GM12874 (cell line): ENCODE measurements at regions not wholly inside any gene's neighbourhood (a gene's known extent, or its start where the extent isn't known, plus 50 kb on each side); places are given as distances from the start of the nearest gene placed in this dataset.

Experiments
- TF ChIP-seq, protein P1 (sequence below): IDR thresholded peaks from 2 replicates; pipeline ENCODE4 v1.5.1; 2011; ENCODE audit warnings: low read depth, mild to moderate bottlenecking, control low read depth, low read length, moderate library complexity; ENCODE audit not compliant: insufficient read depth

DNA sequence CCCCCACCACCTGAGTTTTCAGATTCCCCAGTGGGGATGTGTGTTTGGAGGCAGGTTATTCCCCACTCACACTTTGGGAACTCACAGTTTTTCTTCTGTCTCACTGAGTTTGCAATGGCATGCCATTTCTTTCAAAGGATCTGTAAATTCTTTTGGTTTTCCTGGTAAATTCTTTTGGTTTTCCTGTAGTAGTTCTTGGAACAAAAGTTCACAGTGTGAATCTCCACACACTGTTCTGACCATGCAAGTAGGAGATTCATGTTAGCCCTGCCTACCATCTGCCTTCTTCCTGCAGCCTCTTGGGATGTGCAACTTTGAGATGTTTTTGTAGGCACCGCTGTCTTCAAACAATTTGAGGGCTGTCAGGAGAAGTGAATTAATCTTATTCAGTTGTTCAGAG is 165.6 kb upstream of the OGFRL1 start:
- TF ChIP-seq, protein P1, sequence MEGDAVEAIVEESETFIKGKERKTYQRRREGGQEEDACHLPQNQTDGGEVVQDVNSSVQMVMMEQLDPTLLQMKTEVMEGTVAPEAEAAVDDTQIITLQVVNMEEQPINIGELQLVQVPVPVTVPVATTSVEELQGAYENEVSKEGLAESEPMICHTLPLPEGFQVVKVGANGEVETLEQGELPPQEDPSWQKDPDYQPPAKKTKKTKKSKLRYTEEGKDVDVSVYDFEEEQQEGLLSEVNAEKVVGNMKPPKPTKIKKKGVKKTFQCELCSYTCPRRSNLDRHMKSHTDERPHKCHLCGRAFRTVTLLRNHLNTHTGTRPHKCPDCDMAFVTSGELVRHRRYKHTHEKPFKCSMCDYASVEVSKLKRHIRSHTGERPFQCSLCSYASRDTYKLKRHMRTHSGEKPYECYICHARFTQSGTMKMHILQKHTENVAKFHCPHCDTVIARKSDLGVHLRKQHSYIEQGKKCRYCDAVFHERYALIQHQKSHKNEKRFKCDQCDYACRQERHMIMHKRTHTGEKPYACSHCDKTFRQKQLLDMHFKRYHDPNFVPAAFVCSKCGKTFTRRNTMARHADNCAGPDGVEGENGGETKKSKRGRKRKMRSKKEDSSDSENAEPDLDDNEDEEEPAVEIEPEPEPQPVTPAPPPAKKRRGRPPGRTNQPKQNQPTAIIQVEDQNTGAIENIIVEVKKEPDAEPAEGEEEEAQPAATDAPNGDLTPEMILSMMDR, result no peak

DNA sequence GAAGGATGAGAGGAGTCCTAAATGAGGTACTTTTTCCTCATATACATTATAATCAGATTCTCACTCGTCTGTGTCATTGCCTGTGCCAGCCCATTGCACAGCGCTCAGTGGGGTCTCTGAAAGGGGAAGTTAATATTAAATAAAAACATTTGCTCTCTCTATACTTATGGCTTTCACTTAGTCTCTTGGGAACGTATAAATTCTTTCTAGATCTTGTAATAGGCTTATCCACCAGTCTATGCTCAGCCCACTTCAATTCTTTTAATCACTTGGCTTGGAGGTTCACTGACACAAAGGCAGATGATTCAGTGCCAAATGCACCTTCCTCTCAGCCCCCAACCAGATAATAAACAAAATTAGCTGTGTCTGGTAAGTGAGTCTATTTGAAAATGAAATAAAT is 164.3 kb upstream of the OGFRL1 start:
- TF ChIP-seq, protein P1, result no peak

DNA sequence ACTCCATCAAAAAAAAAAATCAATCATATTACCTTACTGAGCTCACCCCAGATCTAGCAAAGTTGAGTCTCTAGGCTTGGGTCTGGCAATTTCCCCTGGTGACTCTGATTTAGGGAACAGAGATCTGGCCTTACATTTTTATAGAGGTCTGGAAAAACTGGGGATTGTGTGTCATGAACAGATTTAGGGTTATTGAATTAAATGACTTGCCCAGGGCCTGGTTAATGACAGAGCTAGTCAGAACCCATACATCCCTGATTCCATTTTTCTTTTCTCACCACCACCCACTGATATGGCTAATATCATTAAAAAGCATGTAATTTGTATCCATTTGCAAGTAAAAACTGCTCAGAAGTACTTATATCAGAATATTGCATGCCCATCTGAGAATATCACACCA is 163.4 kb upstream of the OGFRL1 start:
- TF ChIP-seq, protein P1, result no peak

DNA sequence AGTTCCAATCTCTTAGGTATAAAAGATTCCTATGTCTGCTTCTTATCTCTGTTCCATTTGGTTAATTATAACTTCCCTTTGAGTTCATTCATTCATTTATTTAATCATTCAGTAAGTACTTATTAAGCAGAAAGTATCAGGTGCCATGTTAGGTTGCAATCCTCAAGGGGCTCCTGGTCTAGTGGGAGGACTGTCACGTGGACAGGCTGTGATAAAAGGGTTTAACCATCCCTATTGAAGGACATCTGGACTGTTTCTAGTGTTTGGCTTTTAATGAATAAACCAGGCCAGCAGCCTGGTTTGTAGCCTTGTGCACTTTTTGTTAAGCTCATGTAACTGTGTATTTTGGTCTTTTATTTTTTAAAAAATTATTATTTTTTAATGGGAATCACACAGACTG is 162.1 kb upstream of the OGFRL1 start:
- TF ChIP-seq, protein P1, result no peak

DNA sequence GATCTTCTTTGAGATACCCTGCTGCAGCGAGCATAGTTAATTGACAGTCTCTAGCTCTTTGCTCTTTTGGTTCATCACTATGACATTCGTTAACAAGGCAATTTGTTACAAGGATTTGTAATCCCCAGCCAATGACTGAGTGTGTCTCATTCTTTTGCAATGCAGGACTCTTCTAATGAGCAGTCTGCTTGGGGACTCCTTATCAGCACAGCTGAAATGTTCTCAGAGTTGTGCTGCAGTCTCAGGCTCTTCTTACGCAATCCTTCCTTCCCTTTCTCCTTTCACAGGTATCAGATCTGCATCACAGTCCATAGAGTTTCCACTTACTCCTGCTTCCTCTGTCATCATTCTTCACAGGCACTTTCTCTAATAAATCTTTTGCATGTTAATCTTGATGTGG is 161.2 kb upstream of the OGFRL1 start:
- TF ChIP-seq, protein P1, result no peak

DNA sequence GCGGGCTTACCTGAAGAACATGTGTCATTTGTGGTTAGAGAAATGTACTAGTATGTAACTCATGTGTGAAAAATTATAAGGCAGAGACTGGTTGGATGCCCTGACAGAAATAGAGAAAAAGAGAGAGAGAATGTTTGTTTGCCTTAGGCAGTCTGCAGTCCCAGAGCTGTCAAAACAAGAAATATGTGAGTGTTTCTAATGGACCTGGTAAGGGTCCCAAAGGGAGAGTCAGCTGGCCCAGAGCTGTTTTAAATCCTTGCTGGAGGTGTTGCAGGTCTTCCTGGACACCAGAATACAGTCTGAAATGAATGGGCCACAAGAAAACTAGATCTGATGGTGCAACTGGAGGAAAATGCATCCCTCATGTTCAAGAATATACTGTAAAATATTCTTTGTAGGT is 158.3 kb upstream of the OGFRL1 start:
- TF ChIP-seq, protein P1, result no peak

DNA sequence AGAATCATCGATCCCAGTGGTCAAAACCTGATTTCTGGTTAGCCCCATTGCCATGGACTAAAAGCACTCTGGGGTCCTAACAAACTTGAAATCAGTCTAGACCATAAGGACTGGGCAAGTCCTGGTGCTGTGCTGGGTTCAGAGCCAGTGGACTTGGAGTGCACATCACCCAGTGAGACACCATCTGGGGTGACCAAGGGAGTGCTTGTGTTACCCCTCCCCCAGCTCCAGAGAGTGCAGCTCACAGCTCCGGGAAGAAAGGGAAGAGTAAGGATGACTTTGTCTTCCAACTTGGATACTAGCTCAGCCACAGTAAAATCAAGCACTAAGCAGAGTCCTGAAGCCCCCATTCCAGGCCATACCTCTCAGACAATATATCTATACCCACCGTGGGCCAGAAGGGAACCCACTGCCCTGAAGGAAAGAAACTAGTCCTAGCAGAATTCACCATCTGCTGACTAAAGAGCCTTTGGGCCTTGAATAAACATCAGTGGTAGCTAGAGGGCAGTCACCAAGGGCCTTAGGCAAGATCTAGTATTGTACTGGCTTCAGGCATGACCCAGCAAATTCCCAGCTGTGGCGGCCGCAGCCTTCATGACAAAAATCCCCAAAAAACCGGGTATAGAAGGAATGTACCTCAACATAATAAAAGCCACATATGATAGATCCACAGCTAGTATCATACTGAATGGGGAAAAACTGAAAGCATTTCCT is 153.5 kb upstream of the OGFRL1 start:
- TF ChIP-seq, protein P1, result no peak
